GM18867 (cell line): ENCODE measurements at regions not wholly inside any gene's neighbourhood (a gene's known extent, or its start where the extent isn't known, plus 50 kb on each side); places are given as distances from the start of the nearest gene placed in this dataset.

ENCODE experiments used
- ATAC-seq: cut with Tn5 transposase; IDR thresholded peaks from one replicate; pipeline ENCODE4 v1.9.1; 2021; ENCODE audit warnings: mild to moderate bottlenecking, moderate library complexity; ENCODE audit not compliant: unreplicated experiment

DNA sequence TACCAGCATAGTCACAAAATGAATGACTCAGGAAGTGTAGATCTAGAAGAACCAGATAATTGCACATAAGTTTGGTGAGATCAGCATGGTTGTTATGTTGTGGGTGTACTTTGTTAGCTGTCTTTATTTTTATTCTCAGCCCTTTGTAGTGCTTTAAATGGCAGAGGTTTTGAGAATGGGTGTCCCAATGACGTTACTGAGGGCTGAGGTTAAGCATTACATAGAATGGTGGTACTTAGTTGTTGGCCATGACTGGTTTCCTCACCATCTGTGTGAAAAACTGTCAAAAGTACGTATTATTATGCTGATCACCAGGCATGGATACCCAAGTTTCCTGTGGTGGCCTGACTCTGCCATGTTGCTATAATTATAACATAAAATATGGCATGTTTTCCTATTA lies 165.8 kb downstream of the UBE2E3 start:
- no peak for ATAC-seq

DNA sequence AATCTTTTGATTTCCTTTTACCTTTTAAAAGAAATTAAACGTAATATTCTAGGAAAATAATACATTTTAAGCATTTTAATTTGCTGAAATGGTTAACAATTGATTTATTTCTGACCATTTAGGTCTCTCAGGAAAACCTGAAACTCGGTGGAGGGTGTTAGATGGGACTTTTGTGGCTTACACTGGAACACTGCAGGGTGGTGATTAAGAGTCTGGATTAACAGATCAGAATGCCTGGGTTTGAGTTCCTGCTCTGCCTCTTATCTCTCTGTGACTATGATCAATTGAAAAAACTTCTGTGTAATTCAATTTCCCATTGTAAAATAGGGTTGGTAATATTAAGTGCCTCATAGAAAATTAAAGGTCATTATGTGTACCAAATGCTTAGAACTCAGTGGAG lies 168.7 kb downstream of the UBE2E3 start:
- ATAC-seq: no peak

DNA sequence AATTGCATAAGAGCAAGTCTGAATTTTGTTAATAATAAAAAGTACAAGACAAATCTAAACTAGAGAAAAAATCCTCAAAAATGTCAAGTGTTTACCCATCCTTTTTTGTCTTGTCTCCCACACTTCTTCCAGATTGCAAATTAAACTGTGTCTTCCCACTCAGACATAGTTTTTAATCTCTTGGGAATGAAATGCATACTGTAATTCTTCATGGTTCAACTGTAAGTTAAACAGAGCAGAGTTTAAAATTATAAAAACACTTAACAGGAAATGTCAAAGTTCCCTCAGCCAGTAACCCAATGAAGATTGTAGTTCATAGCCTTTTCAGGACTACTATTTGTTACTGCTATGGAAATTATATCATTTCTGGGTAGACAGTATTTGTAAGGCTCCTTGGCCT lies 171.8 kb downstream of the UBE2E3 start:
- no peak for ATAC-seq

DNA sequence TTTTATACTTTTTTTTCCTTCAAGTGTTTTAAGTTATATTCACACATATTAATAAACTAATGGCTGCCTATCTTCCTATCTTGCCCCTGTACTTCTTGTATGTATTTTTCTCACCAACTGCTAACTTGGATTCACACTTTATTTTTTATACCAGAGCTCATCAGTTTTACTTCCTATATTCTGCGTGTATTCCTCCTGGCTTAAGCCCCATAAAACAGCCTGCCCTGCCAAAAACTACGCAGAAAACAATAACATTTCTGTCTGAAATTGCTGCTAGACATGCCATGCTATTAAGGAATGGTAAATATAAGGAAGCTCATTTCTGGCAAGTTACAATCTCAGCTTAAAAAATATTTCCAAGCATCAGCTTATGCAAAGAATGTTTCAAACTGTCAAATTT lies 172.3 kb downstream of the UBE2E3 start:
- ATAC-seq: no peak

GRCh38 chr2:181153886-181154285 lies 173.5 kb downstream of the UBE2E3 start:
- ATAC-seq: no peak

GRCh38 chr2:181157326-181157725 lies 176.9 kb downstream of the UBE2E3 start:
- no peak for ATAC-seq

- no peak for ATAC-seq
Measured at GRCh38 chr2:181158427-181158826, 178.0 kb downstream of the UBE2E3 start.

DNA sequence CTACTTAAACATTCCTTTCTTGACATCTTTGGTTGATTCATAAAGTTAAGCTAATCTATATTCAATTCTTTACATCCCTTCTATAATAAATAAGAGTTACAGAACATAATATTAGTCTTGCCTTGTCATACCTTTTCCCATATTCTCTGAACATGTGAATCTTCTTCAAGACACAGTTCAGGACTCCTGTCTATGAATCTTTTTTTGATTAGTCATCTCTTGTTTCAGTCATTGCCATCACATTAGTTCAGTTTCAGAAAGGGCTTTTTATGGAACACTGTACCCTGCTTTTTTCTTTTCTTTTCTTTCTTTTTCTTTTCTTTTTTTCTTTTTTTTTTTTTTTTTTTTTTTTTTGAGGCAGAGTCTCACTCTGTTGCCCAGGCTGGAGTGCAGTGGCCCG lies 181.2 kb downstream of the UBE2E3 start:
- no peak for ATAC-seq

DNA sequence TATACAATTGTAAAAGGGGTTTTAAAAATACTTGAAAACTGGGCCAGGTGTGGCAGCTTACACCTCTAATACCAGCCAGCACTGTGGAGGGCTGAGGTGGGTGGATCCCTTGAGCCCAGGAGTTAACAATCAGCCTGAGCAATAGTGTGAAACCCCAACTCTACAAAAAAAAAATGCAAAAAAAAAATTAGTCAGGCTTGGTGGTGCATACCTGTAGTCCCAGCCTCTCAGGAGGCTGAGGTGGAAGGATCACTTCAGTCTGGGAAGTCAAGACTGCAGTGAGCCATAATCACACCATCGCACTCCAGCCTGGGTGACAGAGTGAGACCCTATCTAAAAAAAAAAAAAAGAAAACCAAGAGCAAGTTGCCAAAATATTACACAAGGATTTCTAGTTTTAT lies 182.7 kb downstream of the UBE2E3 start:
- ATAC-seq: peak; percentile 43

DNA sequence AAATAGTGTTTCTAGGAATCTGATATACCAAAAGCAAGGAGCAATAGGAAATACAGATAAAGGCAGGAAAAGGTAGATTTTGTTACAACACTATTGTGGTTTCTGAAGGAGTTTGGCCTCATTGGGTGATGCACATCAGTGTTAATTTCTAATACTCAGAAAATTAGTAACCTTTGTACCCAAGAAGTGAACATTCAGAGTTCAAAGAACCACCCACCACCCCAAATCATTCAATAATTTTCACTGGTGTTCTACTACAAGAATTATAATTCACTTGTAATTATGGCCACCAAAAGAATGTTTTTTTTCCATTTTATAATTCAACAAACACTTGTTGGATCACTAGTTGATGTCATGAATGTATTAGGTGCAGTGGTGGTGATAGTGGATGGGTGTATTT lies 183.3 kb downstream of the UBE2E3 start:
- ATAC-seq: no peak

- peak; percentile 59 for ATAC-seq
Measured at GRCh38 chr2:181164699-181165098, 184.3 kb downstream of the UBE2E3 start.

DNA sequence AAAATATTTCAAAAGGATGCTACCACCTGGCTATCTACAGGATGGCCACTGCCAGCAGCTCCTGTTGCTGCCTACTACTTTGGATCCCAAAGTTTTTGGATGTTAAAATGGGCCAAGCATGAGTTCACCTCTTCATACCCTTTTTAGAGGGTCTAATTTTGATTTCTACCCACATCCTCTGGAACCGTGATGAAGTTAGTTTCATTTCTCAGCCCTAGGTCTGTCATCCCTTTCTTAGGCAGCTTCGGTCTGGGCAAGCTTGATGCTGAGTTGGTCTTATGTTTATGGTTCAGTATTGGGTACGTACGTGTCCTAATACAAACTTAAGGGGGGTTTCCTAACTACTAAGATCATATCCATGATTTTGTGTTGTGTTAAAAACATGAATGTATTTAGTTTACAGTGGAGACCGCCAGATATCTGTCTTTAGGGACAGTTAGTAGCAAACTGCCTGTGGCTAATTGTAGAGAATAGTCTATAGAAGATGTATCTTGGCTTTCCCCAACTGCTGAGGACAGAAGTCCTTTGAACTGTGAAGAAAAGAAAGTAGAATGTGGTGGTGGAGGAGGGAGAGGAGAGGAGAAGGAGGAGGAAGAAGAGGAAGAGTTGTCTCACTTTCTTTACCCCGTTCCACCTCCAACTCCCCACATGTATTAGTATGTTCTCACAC lies 184.9 kb downstream of the UBE2E3 start:
- ATAC-seq: peak; percentile 72

- ATAC-seq: no peak
Measured at GRCh38 chr2:181169503-181169902, 189.1 kb downstream of the UBE2E3 start.

DNA sequence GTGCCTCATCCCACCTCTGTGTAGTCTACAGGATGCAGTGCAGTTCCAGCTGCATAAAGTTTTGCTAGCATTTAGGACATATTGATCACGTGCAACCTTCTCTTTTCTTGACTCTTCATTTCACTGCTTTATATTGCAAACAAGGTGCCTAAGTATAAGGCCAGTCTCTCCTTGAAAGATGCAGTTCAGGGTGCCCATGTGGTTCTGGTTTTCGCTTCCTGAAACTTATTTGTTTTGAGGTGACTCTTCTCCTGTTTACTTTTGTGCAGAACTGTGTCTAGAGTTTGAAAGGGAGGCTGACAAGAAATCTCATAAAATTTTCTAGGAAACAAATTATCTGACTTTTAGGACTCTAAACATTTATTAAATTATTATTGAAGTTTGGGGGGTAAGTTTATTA lies 189.9 kb downstream of the UBE2E3 start:
- ATAC-seq: no peak

GRCh38 chr2:181172676-181173075 lies 192.3 kb downstream of the UBE2E3 start:
- no peak for ATAC-seq

DNA sequence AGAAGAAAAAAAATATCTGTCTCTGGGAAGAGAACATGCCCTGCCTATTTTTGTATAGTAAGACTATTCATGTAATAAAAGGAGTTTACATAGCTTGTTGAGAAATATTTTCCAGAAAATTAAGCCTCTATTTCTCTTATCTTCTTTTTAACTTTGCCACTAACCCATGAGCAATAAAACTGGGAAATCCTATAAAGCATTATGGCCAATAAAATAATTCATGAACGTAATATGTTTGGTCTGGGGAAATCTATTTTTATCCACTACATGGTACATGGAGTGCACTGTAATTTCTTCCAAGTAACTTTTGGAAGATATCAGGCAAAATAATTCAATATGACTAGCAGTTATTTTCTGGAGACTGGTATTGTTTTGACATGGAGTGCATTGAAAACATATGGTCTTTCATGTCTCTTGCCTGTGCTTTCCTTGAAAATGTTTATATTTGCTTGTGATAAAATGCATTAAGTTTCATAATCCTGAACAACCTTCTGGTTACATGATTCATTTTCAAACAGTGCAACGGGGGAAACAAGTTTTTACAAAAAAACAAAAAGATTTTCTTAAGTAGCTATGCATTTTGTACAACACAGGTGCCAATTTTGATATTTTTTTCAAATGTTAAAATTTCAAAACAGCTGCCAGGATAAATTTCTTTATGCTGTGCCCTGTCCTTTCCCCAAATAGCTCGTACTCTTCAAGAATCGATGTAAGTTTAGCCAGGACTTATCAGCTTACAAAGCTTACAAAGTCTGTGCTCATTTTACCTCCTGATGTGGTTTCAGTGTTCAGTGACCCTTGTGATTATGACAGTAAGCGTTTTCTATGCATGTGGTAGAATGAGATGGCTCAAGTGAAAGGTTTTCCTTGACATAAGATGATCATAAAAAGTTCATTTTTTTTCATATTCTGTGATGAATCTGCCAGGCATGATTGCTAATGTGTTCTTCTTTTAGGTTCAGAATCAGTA lies 194.5 kb downstream of the UBE2E3 start:
- ATAC-seq: peak; percentile 50

GRCh38 chr2:181176540-181176939 lies 196.1 kb downstream of the UBE2E3 start:
- no peak for ATAC-seq

DNA sequence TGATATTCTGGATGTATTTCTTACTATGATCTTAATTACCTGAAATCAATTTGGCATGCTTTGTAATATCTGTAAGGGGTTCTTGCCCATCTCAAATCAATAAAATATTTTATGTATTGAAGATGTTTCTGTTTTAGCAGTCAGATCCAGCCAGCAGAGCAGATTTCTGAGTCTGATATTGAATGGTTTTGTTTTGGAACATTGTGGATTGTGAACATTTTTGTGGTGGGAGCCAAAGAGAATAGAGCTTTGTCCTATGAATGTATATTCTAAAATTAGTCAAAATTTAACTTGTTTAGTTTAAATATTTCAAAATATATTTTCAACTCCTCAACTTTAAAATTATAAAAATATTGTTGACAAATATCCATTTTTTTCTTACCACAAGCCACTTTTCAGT lies 197.0 kb downstream of the UBE2E3 start:
- ATAC-seq: no peak

DNA sequence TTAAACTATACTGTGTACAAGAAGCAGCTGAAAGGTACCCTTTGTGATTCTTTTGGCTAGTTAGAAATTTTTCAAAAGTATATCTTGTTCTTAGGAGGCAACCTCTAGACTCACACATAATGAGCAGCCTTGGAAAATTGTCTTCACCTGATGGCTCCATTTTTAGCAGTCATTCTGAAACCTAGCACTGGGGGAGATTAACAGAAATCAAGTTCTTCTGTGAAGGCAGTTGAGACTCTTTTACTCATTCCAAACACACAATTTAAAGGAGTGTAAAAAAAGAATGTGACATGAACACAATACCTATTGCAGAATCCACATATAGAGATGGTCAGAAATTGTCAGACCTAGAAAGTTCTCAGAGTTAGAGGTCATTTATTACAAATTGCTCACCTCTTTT lies 197.7 kb downstream of the UBE2E3 start:
- ATAC-seq: no peak

DNA sequence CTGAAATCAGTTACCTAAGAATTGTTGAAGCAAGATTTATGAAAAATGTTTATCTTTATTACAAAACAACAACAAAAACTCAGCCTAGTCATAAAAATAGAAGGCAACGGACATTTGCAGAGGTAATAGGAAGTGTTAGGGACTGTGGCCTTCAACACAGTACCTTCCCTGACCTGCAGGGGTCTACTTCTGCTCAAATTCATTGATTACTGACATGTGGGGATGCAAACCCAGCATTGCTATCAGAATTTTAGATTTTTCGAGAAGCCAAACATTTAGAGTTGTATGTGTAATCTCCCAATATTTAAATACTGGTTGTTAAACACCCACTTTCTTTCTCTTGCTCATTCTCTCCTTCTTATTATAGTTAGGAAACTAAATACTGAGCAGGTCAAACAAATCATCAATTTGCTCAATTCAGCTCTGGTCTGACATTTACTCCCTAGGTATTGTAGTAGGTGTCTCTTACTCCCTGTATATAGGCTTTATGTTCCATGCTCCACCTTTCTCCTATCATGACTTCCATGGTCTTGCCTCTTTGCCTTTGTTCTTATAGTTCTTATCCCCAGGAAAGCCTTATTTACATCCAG lies 198.5 kb downstream of the UBE2E3 start:
- peak; percentile 77 for ATAC-seq

DNA sequence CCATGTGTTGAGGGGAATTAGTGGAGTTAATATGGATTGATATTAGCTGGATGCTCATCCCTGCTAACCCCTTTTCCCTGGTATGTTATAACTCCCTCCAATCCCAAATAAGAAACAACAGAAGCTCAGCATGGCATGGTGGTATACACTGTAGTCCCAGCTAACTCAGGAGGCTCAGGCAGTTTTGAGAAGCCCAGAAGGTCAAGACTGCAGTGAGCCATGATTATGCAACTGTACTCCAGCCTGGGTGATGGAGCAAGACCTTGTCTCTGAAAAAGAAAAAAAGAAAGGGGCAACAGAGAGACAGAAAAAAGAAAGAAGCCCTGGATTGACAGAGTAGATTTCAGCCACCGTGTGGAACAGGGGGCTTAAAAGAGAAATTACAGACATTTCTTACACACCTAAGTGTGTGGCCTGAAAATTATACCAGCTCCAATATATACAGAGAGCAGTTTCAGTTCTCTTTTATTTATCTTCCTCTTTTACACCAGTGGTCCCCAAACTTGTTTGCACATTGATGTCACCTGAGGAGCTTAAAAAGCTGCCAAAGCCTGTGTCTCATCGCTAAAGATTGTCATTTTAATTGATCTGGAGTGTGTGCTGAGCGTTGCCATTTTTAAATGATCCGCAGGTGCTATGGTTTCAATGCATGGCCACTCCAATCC lies 203.6 kb downstream of the UBE2E3 start:
- peak; percentile 100 for ATAC-seq
